ENCODE measurements at regions not wholly inside any gene's neighbourhood (a gene's known extent, or its start where the extent isn't known, plus 50 kb on each side); places are given as distances from the start of the nearest gene placed in this dataset.

DNA sequence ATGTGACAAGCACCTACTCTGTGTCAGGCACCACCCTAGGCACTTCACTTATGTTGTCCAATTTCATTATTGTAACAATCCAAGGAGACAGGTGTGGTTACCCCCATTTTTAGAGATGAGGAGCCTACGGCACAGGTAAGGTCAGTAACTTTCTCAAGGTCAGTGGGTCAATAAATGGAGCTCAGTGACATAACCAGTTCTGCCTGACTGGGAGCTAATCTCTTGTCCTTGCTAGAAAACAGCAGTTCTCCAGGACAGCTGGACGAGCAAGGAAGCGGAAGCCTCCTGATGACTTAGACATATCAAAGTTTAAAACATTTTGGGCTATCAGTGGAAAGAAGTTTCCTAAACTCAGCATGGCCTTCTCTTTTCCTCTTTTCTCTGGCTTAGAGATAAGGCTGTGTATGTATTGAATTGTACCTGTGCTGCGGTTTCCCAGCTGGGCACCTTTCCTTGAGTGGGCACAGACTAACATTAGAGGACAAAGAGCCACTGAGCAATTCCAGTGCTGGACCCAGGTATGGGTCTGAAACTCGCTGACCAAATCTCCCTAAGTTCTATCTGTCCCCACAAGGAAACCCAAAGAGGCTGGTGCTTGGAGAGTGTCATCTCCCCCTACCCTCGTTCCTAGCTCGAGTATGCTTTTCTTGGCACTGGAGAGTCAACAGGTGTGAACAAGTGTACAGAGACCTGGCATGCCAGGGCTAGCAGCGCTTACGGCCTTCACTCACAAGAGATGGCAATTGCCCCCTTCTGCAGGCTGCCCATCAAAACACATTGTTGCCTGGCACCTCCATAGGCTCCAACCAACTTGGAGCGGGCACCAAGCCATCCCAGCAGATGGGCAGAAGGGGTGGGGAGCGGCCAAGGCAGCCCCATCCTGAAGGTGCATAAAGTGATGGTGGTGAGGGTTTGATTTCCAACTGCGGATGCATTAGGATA lies 456.1 kb upstream of the PROX1 start:
- DNase-seq (peak in 1 of 2 donors; percentile 25), ATAC-seq (ENCODE audit: low FRiP score in 2 of 2) (no peak)
- Histone ChIP-seq H3K4me1 (no peaks in the 10 kb centered on the region), H3K4me3 (no peak overlapping the region), H3K27me3 (no peaks in the 10 kb centered on the region), H3K9me3 (no peaks in the 10 kb centered on the region), H3K27ac (no peak overlapping the region), H3K36me3 (no peaks in the 10 kb centered on the region)
- TF ChIP-seq POLR2A (IDR thresholded peaks at IDR 0.05) (no peak), POLR2AphosphoS5 (IDR thresholded peaks at IDR 0.05) (no peak), EP300 (IDR thresholded peaks at IDR 0.05) (no peak)
- TF ChIP-seq, protein P1, sequence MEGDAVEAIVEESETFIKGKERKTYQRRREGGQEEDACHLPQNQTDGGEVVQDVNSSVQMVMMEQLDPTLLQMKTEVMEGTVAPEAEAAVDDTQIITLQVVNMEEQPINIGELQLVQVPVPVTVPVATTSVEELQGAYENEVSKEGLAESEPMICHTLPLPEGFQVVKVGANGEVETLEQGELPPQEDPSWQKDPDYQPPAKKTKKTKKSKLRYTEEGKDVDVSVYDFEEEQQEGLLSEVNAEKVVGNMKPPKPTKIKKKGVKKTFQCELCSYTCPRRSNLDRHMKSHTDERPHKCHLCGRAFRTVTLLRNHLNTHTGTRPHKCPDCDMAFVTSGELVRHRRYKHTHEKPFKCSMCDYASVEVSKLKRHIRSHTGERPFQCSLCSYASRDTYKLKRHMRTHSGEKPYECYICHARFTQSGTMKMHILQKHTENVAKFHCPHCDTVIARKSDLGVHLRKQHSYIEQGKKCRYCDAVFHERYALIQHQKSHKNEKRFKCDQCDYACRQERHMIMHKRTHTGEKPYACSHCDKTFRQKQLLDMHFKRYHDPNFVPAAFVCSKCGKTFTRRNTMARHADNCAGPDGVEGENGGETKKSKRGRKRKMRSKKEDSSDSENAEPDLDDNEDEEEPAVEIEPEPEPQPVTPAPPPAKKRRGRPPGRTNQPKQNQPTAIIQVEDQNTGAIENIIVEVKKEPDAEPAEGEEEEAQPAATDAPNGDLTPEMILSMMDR (IDR thresholded peaks at IDR 0.05), result no peak
- 86 to 90% methylated on average over 9 to 12 of the region's 12 CpGs for WGBS, 2 donors

- H3K27me3 ChIP-seq, result no peaks in the 10 kb centered on the region
- WGBS, 2 donors, result 81 to 93% methylated on average over 2 of the region's 2 CpGs
- no peaks in the 10 kb centered on the region for H3K36me3 ChIP-seq
- TF ChIP-seq POLR2AphosphoS5 (IDR thresholded peaks at IDR 0.05) (no peak), EP300 (IDR thresholded peaks at IDR 0.05) (no peak)
- no peak for ATAC-seq (ENCODE audit: low FRiP score in 2 of 2)
- no peak overlapping the region for H3K4me3 ChIP-seq
- H3K4me1 ChIP-seq, result no peaks in the 10 kb centered on the region
- no peaks in the 10 kb centered on the region for H3K9me3 ChIP-seq
- H3K27ac ChIP-seq, result no peak overlapping the region
- DNase-seq, result no peak
Observed at GRCh38 chr1:213533125-213533524, 454.6 kb upstream of the PROX1 start.

- Histone ChIP-seq H3K9me3 (no peaks in the 10 kb centered on the region), H3K4me1 (no peaks in the 10 kb centered on the region), H3K27ac (no peak overlapping the region), H3K27me3 (no peaks in the 10 kb centered on the region), H3K4me3 (no peak overlapping the region), H3K36me3 (no peaks in the 10 kb centered on the region)
- no peak for DNase-seq
- WGBS, 2 donors, result 85 to 88% methylated on average over 6 of the region's 6 CpGs
- ATAC-seq (ENCODE audit: low FRiP score in 2 of 2), result no peak
- TF ChIP-seq, protein P1 (IDR thresholded peaks at IDR 0.05), result no peak
- TF ChIP-seq EP300 (IDR thresholded peaks at IDR 0.05) (no peak), POLR2AphosphoS5 (IDR thresholded peaks at IDR 0.05) (no peak), POLR2A (IDR thresholded peaks at IDR 0.05) (no peak)
Observed at GRCh38 chr1:213535679-213536078, 452.1 kb upstream of the PROX1 start.

DNA sequence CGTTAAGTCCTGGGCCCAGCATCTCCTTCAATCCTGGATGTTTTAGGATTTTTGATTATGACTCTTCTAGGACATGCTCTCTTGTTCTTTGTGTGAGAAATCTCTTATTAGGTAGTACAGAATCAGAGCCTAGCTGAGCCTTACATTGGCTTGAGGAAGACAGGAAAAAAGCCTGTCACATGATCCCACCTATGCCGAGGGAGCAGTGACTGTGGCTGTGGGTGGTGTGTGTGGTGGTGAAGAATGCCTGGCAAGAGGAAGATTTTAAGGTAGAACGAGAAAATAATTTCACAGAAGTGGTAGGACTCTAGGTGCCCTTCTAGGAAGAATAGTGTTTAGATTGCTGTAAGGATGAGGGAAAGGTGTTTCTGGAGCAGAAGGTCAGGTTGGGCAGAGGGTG lies 449.5 kb upstream of the PROX1 start:
- DNase-seq, result no peak
- no peak for ATAC-seq (ENCODE audit: low FRiP score in 2 of 2)
- no peaks in the 10 kb centered on the region for H3K9me3 ChIP-seq

DNA sequence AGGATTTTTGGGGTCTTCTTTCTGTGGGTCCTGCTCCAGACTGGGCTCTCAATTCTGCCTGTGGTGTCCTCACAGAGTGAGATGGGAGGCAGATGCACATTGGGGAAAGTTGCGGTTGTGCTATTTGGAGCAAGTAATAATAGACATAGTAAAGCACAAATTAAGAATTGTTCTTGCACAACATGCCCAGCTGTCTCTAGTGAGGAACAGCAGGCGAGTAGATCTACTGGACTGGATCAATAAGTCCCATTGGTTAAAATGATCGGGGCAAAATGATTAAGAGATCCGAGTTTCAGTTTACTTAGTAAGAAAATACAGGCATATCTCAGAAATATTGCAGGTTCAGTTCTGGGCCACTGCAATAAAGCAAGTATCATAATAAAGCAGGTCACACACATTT lies 448.3 kb upstream of the PROX1 start:
- TF ChIP-seq EP300 (IDR thresholded peaks at IDR 0.05), result no peak
- TF ChIP-seq, protein P1 (IDR thresholded peaks at IDR 0.05), result no peak
- no peak for TF ChIP-seq POLR2A (IDR thresholded peaks at IDR 0.05)
- TF ChIP-seq POLR2AphosphoS5 (IDR thresholded peaks at IDR 0.05), result no peak
- Histone ChIP-seq H3K4me1 (no peaks in the 10 kb centered on the region), H3K4me3 (no peak overlapping the region), H3K36me3 (no peaks in the 10 kb centered on the region), H3K27me3 (no peaks in the 10 kb centered on the region), H3K27ac (no peak overlapping the region), H3K9me3 (no peaks in the 10 kb centered on the region)
- ATAC-seq (ENCODE audit: low FRiP score in 2 of 2) (no peak), DNase-seq (no peak)
- WGBS, 2 donors, result 77 to 88% methylated on average over 4 of the region's 4 CpGs

More for the DNA sequence above, 449.5 kb upstream of the PROX1 start:
- Histone ChIP-seq H3K4me3 (no peak overlapping the region), H3K27ac (no peak overlapping the region), H3K36me3 (no peaks in the 10 kb centered on the region), H3K27me3 (no peaks in the 10 kb centered on the region), H3K4me1 (no peaks in the 10 kb centered on the region)
- 62 to 78% methylated on average over 3 of the region's 3 CpGs for WGBS, 2 donors
- no peak for TF ChIP-seq EP300 (IDR thresholded peaks at IDR 0.05)
- no peak for TF ChIP-seq POLR2A (IDR thresholded peaks at IDR 0.05)
- TF ChIP-seq POLR2AphosphoS5 (IDR thresholded peaks at IDR 0.05), result no peak
- TF ChIP-seq, protein P1 (IDR thresholded peaks at IDR 0.05), result no peak
